WTC11 (cell line): ENCODE measurements at regions not wholly inside any gene's neighbourhood (a gene's known extent, or its start where the extent isn't known, plus 50 kb on each side); places are given as distances from the start of the nearest gene placed in this dataset.

Experiments
- ATAC-seq: fragments of 200-7000 bp; cut with Tn5 transposase; 2 replicates; pipeline ENCODE4 v1.10.0; 2021; ENCODE audit warnings: mild to moderate bottlenecking, moderate library complexity
- CTCF ChIA-PET: fragments of 300-600 bp; sonication (Branson Sonifier 250); formaldehyde crosslinking; loops from one replicate; lab custom pipeline; 2021; ENCODE audit warnings: antibody characterized with exemption; lab: Charles Lee
- POLR2A ChIA-PET: fragments of 350-600 bp; sonication (Branson Sonifier 250); formaldehyde crosslinking; loops from one replicate; lab custom pipeline; 2021; ENCODE audit warnings: antibody characterized with exemption; lab: Charles Lee
- DNase-seq: peaks from one replicate; pipeline ENCODE4 v3.0.0; 2021; ENCODE audit warnings: low spot score
- H3K27ac Mint-ChIP-seq: 2 replicates; pipeline ENCODE4 v1.8.0; 2021; ENCODE audit warnings: mixed read lengths
- H3K27me3 Mint-ChIP-seq: 2 replicates; pipeline ENCODE4 v1.8.0; 2021; ENCODE audit warnings: low read depth, mild to moderate bottlenecking, moderate library complexity, mixed read lengths
- H3K36me3 Mint-ChIP-seq: 2 replicates; pipeline ENCODE4 v1.8.0; 2021; ENCODE audit warnings: mixed read lengths
- H3K4me1 Mint-ChIP-seq: 2 replicates; pipeline ENCODE4 v1.8.0; 2022; ENCODE audit warnings: mixed read lengths
- H3K4me3 Mint-ChIP-seq: 2 replicates; pipeline ENCODE4 v1.8.0; 2021; ENCODE audit warnings: mild to moderate bottlenecking, moderate library complexity, mixed read lengths
- H3K9me3 Mint-ChIP-seq: 2 replicates; pipeline ENCODE4 v1.8.0; 2021; ENCODE audit warnings: mixed read lengths
- ATF1 ChIP-seq: sonication (generic); formaldehyde crosslinking; IDR thresholded peaks from 2 replicates; pipeline ENCODE4 v1.8.1; 2023; ENCODE audit warnings: mild to moderate bottlenecking, moderate library complexity, missing genetic modification reagents
- ATF6 ChIP-seq: sonication (generic); formaldehyde crosslinking; IDR thresholded peaks from 2 replicates; pipeline ENCODE4 v1.8.1; 2023; ENCODE audit warnings: mild to moderate bottlenecking, missing genetic modification reagents
- CBFB ChIP-seq: sonication (generic); formaldehyde crosslinking; IDR thresholded peaks from 2 replicates; pipeline ENCODE4 v1.8.1; 2022; ENCODE audit warnings: mild to moderate bottlenecking, low read depth, missing genetic modification reagents
- CREM ChIP-seq: sonication (generic); formaldehyde crosslinking; IDR thresholded peaks from 2 replicates; pipeline ENCODE4 v1.8.1; 2022; ENCODE audit warnings: mild to moderate bottlenecking, missing genetic modification reagents, moderate library complexity
- ETV6 ChIP-seq: sonication (generic); formaldehyde crosslinking; IDR thresholded peaks from 2 replicates; pipeline ENCODE4 v1.8.1; 2022; ENCODE audit warnings: mild to moderate bottlenecking, missing genetic modification reagents
- FOXJ3 ChIP-seq: sonication (generic); formaldehyde crosslinking; IDR thresholded peaks from 2 replicates; pipeline ENCODE4 v1.9.0; 2021; ENCODE audit warnings: missing genetic modification reagents, mild to moderate bottlenecking, borderline replicate concordance
- GABPB1 ChIP-seq: sonication (generic); formaldehyde crosslinking; IDR thresholded peaks from 2 replicates; pipeline ENCODE4 v1.8.1; 2023; ENCODE audit warnings: mild to moderate bottlenecking, missing genetic modification reagents
- IRF2 ChIP-seq: sonication (generic); formaldehyde crosslinking; IDR thresholded peaks from 2 replicates; pipeline ENCODE4 v1.8.0; 2022; ENCODE audit warnings: low read depth, missing genetic modification reagents, borderline replicate concordance
- NFATC4 ChIP-seq: fragments of 250-450 bp; sonication (Bioruptor Pico); IDR thresholded peaks from 2 replicates; pipeline ENCODE4 v1.9.0; 2021; ENCODE audit warnings: mild to moderate bottlenecking
- NR1H2 ChIP-seq: sonication (generic); formaldehyde crosslinking; IDR thresholded peaks from 2 replicates; pipeline ENCODE4 v1.9.0; 2021; ENCODE audit warnings: mild to moderate bottlenecking, moderate library complexity, missing genetic modification reagents
- NR3C1 ChIP-seq: sonication (generic); formaldehyde crosslinking; conservative IDR thresholded peaks from 2 replicates; pipeline ENCODE4 v1.8.1; 2023; ENCODE audit warnings: low read depth, mild to moderate bottlenecking, missing genetic modification reagents
- ZBTB21 ChIP-seq: sonication (generic); formaldehyde crosslinking; IDR thresholded peaks from 2 replicates; pipeline ENCODE4 v1.8.1; 2023; ENCODE audit warnings: mild to moderate bottlenecking, missing genetic modification reagents, borderline replicate concordance
- ZNF396 ChIP-seq: fragments of 250-450 bp; sonication (Bioruptor Pico); IDR thresholded peaks from 2 replicates; pipeline ENCODE4 v1.8.0; 2021; ENCODE audit warnings: mild to moderate bottlenecking, moderate library complexity, borderline replicate concordance
- ZNF532 ChIP-seq: fragments of 250-450 bp; sonication (Bioruptor Pico); IDR thresholded peaks from 2 replicates; pipeline ENCODE4 v1.9.0; 2021; ENCODE audit warnings: mild to moderate bottlenecking, borderline replicate concordance
- TF ChIP-seq, protein P1 (sequence below): sonication (generic); formaldehyde crosslinking; IDR thresholded peaks from 2 replicates; pipeline ENCODE4 v1.8.1; 2023; ENCODE audit warnings: mild to moderate bottlenecking, missing genetic modification reagents, moderate library complexity

GRCh38 chr1:34406833-34407539, 230.3 kb downstream of the C1orf94 start:
- no peaks in the 10 kb centered on the region for H3K36me3 Mint-ChIP-seq
- ChIA-PET POLR2A (no interaction called here), CTCF (no interaction called here)
- H3K4me3 Mint-ChIP-seq: no peak overlapping the region
- peaks cover 19% of the 10 kb centered on the region for H3K9me3 Mint-ChIP-seq
- peaks cover 6% of the 10 kb centered on the region; the same call in 1 of the 2 replicates for H3K4me1 Mint-ChIP-seq
- TF ChIP-seq ATF6 (CRISPR knock-in tag) (no peak), ZNF532 (CRISPR knock-in tag) (no peak), IRF2 (CRISPR knock-in tag) (no peak), CBFB (CRISPR knock-in tag) (no peak), CREM (no peak), ETV6 (no peak), NR1H2 (CRISPR knock-in tag) (no peak), ZBTB21 (CRISPR knock-in tag) (no peak), GABPB1 (CRISPR knock-in tag) (no peak), NFATC4 (no peak)
- no peak for DNase-seq
- peaks cover 26% of the 10 kb centered on the region for H3K27me3 Mint-ChIP-seq
- H3K27ac Mint-ChIP-seq: no peak overlapping the region
- ATAC-seq: no peak

GRCh38 chr1:34408011-34408410, 231.3 kb downstream of the C1orf94 start:
- ATAC-seq (no peak), DNase-seq (no peak)
- ChIA-PET CTCF (no interaction called here), POLR2A (no interaction called here)
- Mint-ChIP-seq H3K4me3 (no peak overlapping the region), H3K36me3 (no peaks in the 10 kb centered on the region), H3K27ac (no peak overlapping the region), H3K27me3 (peaks cover 26% of the 10 kb centered on the region), H3K9me3 (peaks cover 19% of the 10 kb centered on the region), H3K4me1 (peaks cover 6% of the 10 kb centered on the region; the same call in 1 of the 2 replicates)
- TF ChIP-seq IRF2 (CRISPR knock-in tag): no peak
- TF ChIP-seq ATF1: no peak
- no peak for TF ChIP-seq NR3C1
- no peak for TF ChIP-seq ZNF396
- no peak for TF ChIP-seq ATF6 (CRISPR knock-in tag)
- no peak for TF ChIP-seq FOXJ3 (CRISPR knock-in tag)
- TF ChIP-seq, protein P1, sequence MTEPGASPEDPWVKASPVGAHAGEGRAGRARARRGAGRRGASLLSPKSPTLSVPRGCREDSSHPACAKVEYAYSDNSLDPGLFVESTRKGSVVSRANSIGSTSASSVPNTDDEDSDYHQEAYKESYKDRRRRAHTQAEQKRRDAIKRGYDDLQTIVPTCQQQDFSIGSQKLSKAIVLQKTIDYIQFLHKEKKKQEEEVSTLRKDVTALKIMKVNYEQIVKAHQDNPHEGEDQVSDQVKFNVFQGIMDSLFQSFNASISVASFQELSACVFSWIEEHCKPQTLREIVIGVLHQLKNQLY (CRISPR knock-in tag): no peak
